Memory B cell (primary cell): ENCODE measurements at regions not wholly inside any gene's neighbourhood (a gene's known extent, or its start where the extent isn't known, plus 50 kb on each side); places are given as distances from the start of the nearest gene placed in this dataset.
"Not testable (repeated sequence)": the region's sequence is repeated elsewhere in the genome, so short reads cannot be mapped to it uniquely, and the experiment has no call there.

Source experiments
- ATAC-seq: fragments of 150-1000 bp; cut with Tn5 transposase; 2 replicates; pipeline ENCODE4 v1.10.0; 2021; ENCODE audit warnings: low read depth, mild to moderate bottlenecking, moderate library complexity
- DNase-seq, 2 donors: peaks; one replicate each; pipeline ENCODE4 v3.0.0; 2022; ENCODE audit warnings: low spot score in 2 of 2
- H3K27ac Mint-ChIP-seq: one replicate; pipeline ENCODE4 v1.8.0; 2022; ENCODE audit warnings: mild to moderate bottlenecking, moderate library complexity, mixed read lengths
- H3K27me3 Mint-ChIP-seq: one replicate; pipeline ENCODE4 v1.8.0; 2022; ENCODE audit warnings: mixed read lengths
- H3K36me3 Mint-ChIP-seq: one replicate; pipeline ENCODE4 v1.8.0; 2022; ENCODE audit warnings: mild to moderate bottlenecking, mixed read lengths
- H3K4me1 Mint-ChIP-seq: one replicate; pipeline ENCODE4 v1.8.0; 2022; ENCODE audit warnings: mixed read lengths
- H3K4me3 Mint-ChIP-seq: one replicate; pipeline ENCODE4 v1.8.0; 2022; ENCODE audit warnings: mild to moderate bottlenecking, moderate library complexity, mixed read lengths
- H3K9me3 Mint-ChIP-seq: one replicate; pipeline ENCODE4 v1.8.0; 2022; ENCODE audit warnings: mixed read lengths

- DNase-seq (no peak), ATAC-seq (no peak)
- Mint-ChIP-seq H3K27me3 (no peaks in the 10 kb centered on the region), H3K4me1 (no peaks in the 10 kb centered on the region), H3K9me3 (no peaks in the 10 kb centered on the region), H3K27ac (no peak overlapping the region), H3K36me3 (no peaks in the 10 kb centered on the region), H3K4me3 (no peak overlapping the region)
These were observed 108.3 kb downstream of the DSEL start for GRCh38 chr18:67408240-67408639.

GRCh38 chr18:67406714-67407113 is 109.8 kb downstream of the DSEL start:
- ATAC-seq (no peak), DNase-seq (no peak)
- Mint-ChIP-seq H3K9me3 (peaks cover 2% of the 10 kb centered on the region), H3K27me3 (no peaks in the 10 kb centered on the region), H3K36me3 (no peaks in the 10 kb centered on the region), H3K27ac (no peak overlapping the region), H3K4me3 (no peak overlapping the region), H3K4me1 (no peaks in the 10 kb centered on the region)

- no peaks in the 10 kb centered on the region for H3K36me3 Mint-ChIP-seq
- no peak overlapping the region for H3K27ac Mint-ChIP-seq
- no peaks in the 10 kb centered on the region for H3K27me3 Mint-ChIP-seq
- H3K4me3 Mint-ChIP-seq, result no peak overlapping the region
- no peaks in the 10 kb centered on the region for H3K4me1 Mint-ChIP-seq
- DNase-seq, result no peak
- peaks cover 2% of the 10 kb centered on the region for H3K9me3 Mint-ChIP-seq
- no peak for ATAC-seq
These were observed 114.0 kb downstream of the DSEL start for GRCh38 chr18:67402543-67402942.

- peaks cover 7% of the 10 kb centered on the region for H3K9me3 Mint-ChIP-seq
- ATAC-seq, result no peak
These were observed 115.9 kb downstream of the DSEL start for GRCh38 chr18:67400502-67401117.

GRCh38 chr18:67386032-67386431 is 130.5 kb downstream of the DSEL start:
- Mint-ChIP-seq H3K27ac (no peak overlapping the region), H3K4me1 (no peaks in the 10 kb centered on the region), H3K36me3 (no peaks in the 10 kb centered on the region), H3K4me3 (no peak overlapping the region), H3K9me3 (peaks cover 6% of the 10 kb centered on the region), H3K27me3 (no peaks in the 10 kb centered on the region)
- ATAC-seq (no peak), DNase-seq (no peak)

More at GRCh38 chr18:67400502-67401117, 115.9 kb downstream of the DSEL start:
- Mint-ChIP-seq H3K36me3 (no peaks in the 10 kb centered on the region), H3K4me1 (no peaks in the 10 kb centered on the region), H3K4me3 (no peak overlapping the region), H3K27me3 (no peaks in the 10 kb centered on the region), H3K27ac (no peak overlapping the region)
- no peak for DNase-seq

- H3K27me3 Mint-ChIP-seq, result no peaks in the 10 kb centered on the region
- H3K27ac Mint-ChIP-seq, result no peak overlapping the region
- peaks cover 6% of the 10 kb centered on the region for H3K9me3 Mint-ChIP-seq
- no peak for ATAC-seq
- no peak for DNase-seq
- H3K4me3 Mint-ChIP-seq, result no peak overlapping the region
- no peaks in the 10 kb centered on the region for H3K36me3 Mint-ChIP-seq
- H3K4me1 Mint-ChIP-seq, result no peaks in the 10 kb centered on the region
These were observed 131.1 kb downstream of the DSEL start for GRCh38 chr18:67385455-67385854.

GRCh38 chr18:67384057-67384456 is 132.5 kb downstream of the DSEL start:
- not testable (repeated sequence) for DNase-seq, H3K4me1 Mint-ChIP-seq

GRCh38 chr18:67381608-67382150 is 134.8 kb downstream of the DSEL start:
- DNase-seq, result no peak
- no peaks in the 10 kb centered on the region for H3K36me3 Mint-ChIP-seq
- H3K4me1 Mint-ChIP-seq, result no peaks in the 10 kb centered on the region
- no peaks in the 10 kb centered on the region for H3K27me3 Mint-ChIP-seq
- no peaks in the 10 kb centered on the region for H3K9me3 Mint-ChIP-seq
- ATAC-seq, result no peak
- no peak overlapping the region for H3K4me3 Mint-ChIP-seq
- H3K27ac Mint-ChIP-seq, result no peak overlapping the region

More at GRCh38 chr18:67384057-67384456, 132.5 kb downstream of the DSEL start:
- H3K27ac Mint-ChIP-seq, ATAC-seq, H3K4me3 Mint-ChIP-seq, H3K9me3 Mint-ChIP-seq, H3K27me3 Mint-ChIP-seq, H3K36me3 Mint-ChIP-seq: not testable (repeated sequence)

- no peaks in the 10 kb centered on the region for H3K36me3 Mint-ChIP-seq
- H3K9me3 Mint-ChIP-seq, result no peaks in the 10 kb centered on the region
- no peak overlapping the region for H3K4me3 Mint-ChIP-seq
- no peak overlapping the region for H3K27ac Mint-ChIP-seq
- no peaks in the 10 kb centered on the region for H3K27me3 Mint-ChIP-seq
- no peaks in the 10 kb centered on the region for H3K4me1 Mint-ChIP-seq
- ATAC-seq (no peak), DNase-seq (no peak)
These were observed 135.7 kb downstream of the DSEL start for GRCh38 chr18:67380867-67381266.

- Mint-ChIP-seq H3K27me3 (no peaks in the 10 kb centered on the region), H3K27ac (no peak overlapping the region), H3K4me1 (no peaks in the 10 kb centered on the region), H3K4me3 (no peak overlapping the region), H3K36me3 (no peaks in the 10 kb centered on the region), H3K9me3 (no peaks in the 10 kb centered on the region)
- DNase-seq (no peak), ATAC-seq (no peak)
These were observed 136.5 kb downstream of the DSEL start for GRCh38 chr18:67379981-67380380.

GRCh38 chr18:67376372-67376771 is 140.1 kb downstream of the DSEL start:
- Mint-ChIP-seq H3K27me3 (no peaks in the 10 kb centered on the region), H3K4me1 (no peaks in the 10 kb centered on the region)

GRCh38 chr18:67373636-67374035 is 142.9 kb downstream of the DSEL start:
- DNase-seq, result no peak
- H3K4me1 Mint-ChIP-seq, result no peaks in the 10 kb centered on the region
- H3K27me3 Mint-ChIP-seq, result no peaks in the 10 kb centered on the region
- no peak for ATAC-seq
- H3K9me3 Mint-ChIP-seq, result peaks cover 4% of the 10 kb centered on the region
- no peak overlapping the region for H3K27ac Mint-ChIP-seq
- no peaks in the 10 kb centered on the region for H3K36me3 Mint-ChIP-seq
- H3K4me3 Mint-ChIP-seq, result no peak overlapping the region

More at GRCh38 chr18:67376372-67376771, 140.1 kb downstream of the DSEL start:
- DNase-seq (no peak), ATAC-seq (no peak)
- Mint-ChIP-seq H3K36me3 (no peaks in the 10 kb centered on the region), H3K27ac (no peak overlapping the region), H3K4me3 (no peak overlapping the region), H3K9me3 (no peaks in the 10 kb centered on the region)

- no peaks in the 10 kb centered on the region for H3K27me3 Mint-ChIP-seq
- ATAC-seq (no peak), DNase-seq (no peak)
- no peaks in the 10 kb centered on the region for H3K36me3 Mint-ChIP-seq
- no peaks in the 10 kb centered on the region for H3K4me1 Mint-ChIP-seq
- no peak overlapping the region for H3K27ac Mint-ChIP-seq
- no peak overlapping the region for H3K4me3 Mint-ChIP-seq
- H3K9me3 Mint-ChIP-seq, result peaks cover 4% of the 10 kb centered on the region
These were observed 149.0 kb downstream of the DSEL start for GRCh38 chr18:67367540-67367939.

- Mint-ChIP-seq H3K4me3 (no peak overlapping the region), H3K9me3 (peaks cover 1% of the 10 kb centered on the region), H3K36me3 (no peaks in the 10 kb centered on the region), H3K27me3 (no peaks in the 10 kb centered on the region), H3K4me1 (no peaks in the 10 kb centered on the region), H3K27ac (no peak overlapping the region)
- DNase-seq (no peak), ATAC-seq (no peak)
These were observed 152.8 kb downstream of the DSEL start for GRCh38 chr18:67363694-67364093.

- DNase-seq, result no peak
- Mint-ChIP-seq H3K36me3 (no peaks in the 10 kb centered on the region), H3K9me3 (no peaks in the 10 kb centered on the region), H3K4me3 (no peak overlapping the region), H3K27me3 (no peaks in the 10 kb centered on the region), H3K27ac (no peak overlapping the region), H3K4me1 (no peaks in the 10 kb centered on the region)
- ATAC-seq, result no peak
These were observed 153.6 kb downstream of the DSEL start for GRCh38 chr18:67362906-67363305.
